HEK293 (cell line): ENCODE measurements at regions not wholly inside any gene's neighbourhood (a gene's known extent, or its start where the extent isn't known, plus 50 kb on each side); places are given as distances from the start of the nearest gene placed in this dataset.
A peak's percentile ranks its signal among the peaks of the same experiment; 100 is the strongest.
"Not testable (repeated sequence)": the region's sequence is repeated elsewhere in the genome, so short reads cannot be mapped to it uniquely, and the experiment has no call there.

Experiments used
- CTCF ChIA-PET: fragments of 350-600 bp; formaldehyde crosslinking; extraction: SDS; loops from one replicate; lab custom pipeline; 2021; ENCODE audit warnings: antibody characterized with exemption; lab: Yijun Ruan, JAX
- POLR2A ChIA-PET: fragments of 300-600 bp; formaldehyde crosslinking; extraction: SDS; loops from one replicate; lab custom pipeline; 2020; ENCODE audit warnings: antibody characterized with exemption, inconsistent platforms; lab: Yijun Ruan, JAX
- H3K27ac ChIP-seq: fragments of 200-500 bp; sonication (Bioruptor generic); 2 replicates; pipeline ENCODE4 v1.5.1; 2014; ENCODE audit warnings: low read depth, low read length, control low read depth, inconsistent platforms; ENCODE audit errors: extremely low read depth
- H3K36me3 ChIP-seq, 2 experiments: fragments of 200-500 bp in 1 of 2; sonication (Bioruptor generic) in 1 of 2; 1 replicate in 1 of 2; 2 replicates in 1 of 2; pipeline ENCODE4 v1.5.1; 2014 to 2017; ENCODE audit warnings: inconsistent platforms in 2 of 2, low read length in 2 of 2; ENCODE audit not compliant: control insufficient read depth in 2 of 2, insufficient read depth in 1 of 2
- H3K4me1 ChIP-seq: fragments of 200-500 bp; sonication (Bioruptor generic); 2 replicates; pipeline ENCODE4 v1.5.1; 2014; ENCODE audit warnings: mild to moderate bottlenecking, low read length, inconsistent platforms; ENCODE audit not compliant: control insufficient read depth, insufficient read depth
- H3K4me3 ChIP-seq: 2 replicates; pipeline ENCODE4 v1.5.1; 2011; ENCODE audit warnings: low read depth, mild to moderate bottlenecking, control low read depth, low read length, moderate library complexity
- H3K9me3 ChIP-seq: fragments of 200-500 bp; sonication (Bioruptor generic); 2 replicates; pipeline ENCODE4 v1.5.1; 2014; ENCODE audit warnings: low read depth, low read length, inconsistent platforms; ENCODE audit not compliant: control insufficient read depth, insufficient read depth
- INSM2 ChIP-seq: fragments of 450-650 bp; formaldehyde crosslinking; IDR thresholded peaks from 2 replicates; pipeline ENCODE4 v1.5.1; 2016; ENCODE audit warnings: missing biosample characterization, missing genetic modification characterization
- KLF8 ChIP-seq: fragments of 450-650 bp; formaldehyde crosslinking; IDR thresholded peaks from 2 replicates; pipeline ENCODE4 v1.5.1; 2016; ENCODE audit warnings: missing biosample characterization, missing genetic modification characterization
- ZFP41 ChIP-seq: fragments of 450-650 bp; formaldehyde crosslinking; IDR thresholded peaks from 2 replicates; pipeline ENCODE4 v1.5.1; 2016; ENCODE audit warnings: missing biosample characterization, missing genetic modification characterization, borderline replicate concordance
- ZFP69B ChIP-seq: fragments of 450-650 bp; formaldehyde crosslinking; IDR thresholded peaks from 2 replicates; pipeline ENCODE4 v1.5.1; 2016; ENCODE audit warnings: missing biosample characterization, missing genetic modification characterization
- ZNF140 ChIP-seq: fragments of 450-650 bp; formaldehyde crosslinking; IDR thresholded peaks from 2 replicates; pipeline ENCODE4 v1.5.1; 2016; ENCODE audit warnings: missing biosample characterization, missing genetic modification characterization
- ZNF155 ChIP-seq: fragments of 450-650 bp; formaldehyde crosslinking; IDR thresholded peaks from 2 replicates; pipeline ENCODE4 v1.5.1; 2016; ENCODE audit warnings: missing biosample characterization, missing genetic modification characterization
- ZNF239 ChIP-seq: fragments of 450-650 bp; formaldehyde crosslinking; IDR thresholded peaks from 2 replicates; pipeline ENCODE4 v1.5.1; 2016; ENCODE audit warnings: missing biosample characterization, missing genetic modification characterization
- ZNF280C ChIP-seq: fragments of 450-650 bp; formaldehyde crosslinking; IDR thresholded peaks from 2 replicates; pipeline ENCODE4 v1.5.1; 2016; ENCODE audit warnings: missing biosample characterization, missing genetic modification characterization
- ZNF311 ChIP-seq: fragments of 450-650 bp; formaldehyde crosslinking; IDR thresholded peaks from 2 replicates; pipeline ENCODE4 v1.5.1; 2017; ENCODE audit warnings: missing biosample characterization, missing genetic modification characterization, borderline replicate concordance
- ZNF391 ChIP-seq: fragments of 450-650 bp; formaldehyde crosslinking; IDR thresholded peaks from 2 replicates; pipeline ENCODE4 v1.5.1; 2016; ENCODE audit warnings: low read depth, missing biosample characterization, missing genetic modification characterization, borderline replicate concordance
- ZNF558 ChIP-seq: fragments of 450-650 bp; formaldehyde crosslinking; IDR thresholded peaks from 2 replicates; pipeline ENCODE4 v1.5.1; 2016; ENCODE audit warnings: missing biosample characterization, missing genetic modification characterization
- ZNF610 ChIP-seq: fragments of 450-650 bp; formaldehyde crosslinking; IDR thresholded peaks from 2 replicates; pipeline ENCODE4 v1.5.1; 2016; ENCODE audit warnings: missing biosample characterization, missing genetic modification characterization, borderline replicate concordance
- ZNF639 ChIP-seq: fragments of 450-650 bp; formaldehyde crosslinking; IDR thresholded peaks from 2 replicates; pipeline ENCODE4 v1.5.1; 2016; ENCODE audit warnings: missing biosample characterization, missing genetic modification characterization
- ZNF747 ChIP-seq: fragments of 450-650 bp; formaldehyde crosslinking; IDR thresholded peaks from 2 replicates; pipeline ENCODE4 v1.5.1; 2016; ENCODE audit warnings: missing biosample characterization, missing genetic modification characterization
- ZSCAN23 ChIP-seq: fragments of 450-650 bp; formaldehyde crosslinking; IDR thresholded peaks from 2 replicates; pipeline ENCODE4 v1.5.1; 2016; ENCODE audit warnings: missing biosample characterization, missing genetic modification characterization

GRCh38 chr1:224012807-224013434 is 101.0 kb upstream of the FBXO28 start (continued):
- peak; percentile 19; the same call in 1 of the 2 replicates for TF ChIP-seq ZNF280C (tag by site-specific recombination)
- TF ChIP-seq ZNF140 (tag by site-specific recombination) = peak; percentile 49; the same call in 1 of the 2 replicates
- 0 out of 2 replicates have a peak, but pooled peaks have one; percentile 74 for TF ChIP-seq ZNF311
- TF ChIP-seq ZNF610 = 0 out of 2 replicates have a peak, but pooled peaks have one; percentile 35
- peak; percentile 55; the same call in 1 of the 2 replicates for TF ChIP-seq ZFP69B (tag by site-specific recombination)
- TF ChIP-seq ZNF391 (tag by site-specific recombination) = peak; percentile 22; the same call in 1 of the 2 replicates
- TF ChIP-seq ZNF639 = peak; percentile 77; the same call in 1 of the 2 replicates
- TF ChIP-seq KLF8 (tag by site-specific recombination) = 0 out of 2 replicates have a peak, but pooled peaks have one; percentile 27
- peak; percentile 49; the same call in 1 of the 2 replicates for TF ChIP-seq ZNF239 (tag by site-specific recombination)
- 0 out of 2 replicates have a peak, but pooled peaks have one; percentile 48 for TF ChIP-seq ZSCAN23 (tag by site-specific recombination)
- 0 out of 2 replicates have a peak, but pooled peaks have one; percentile 17 for TF ChIP-seq ZFP41 (tag by site-specific recombination)
- TF ChIP-seq ZNF747 (tag by site-specific recombination) = peak; percentile 34; the same call in 1 of the 2 replicates
- 0 out of 2 replicates have a peak, but pooled peaks have one; percentile 13 for TF ChIP-seq ZNF558
- peak; percentile 63; the same call in 1 of the 2 replicates for TF ChIP-seq ZNF155 (tag by site-specific recombination)
- peak; percentile 65 for TF ChIP-seq INSM2 (tag by site-specific recombination)
- TF ChIP-seq, all 188 proteins: peak for 33; not testable (repeated sequence) for 155

- CTCF ChIA-PET, H3K4me1 ChIP-seq, H3K9me3 ChIP-seq, H3K36me3 ChIP-seq, POLR2A ChIA-PET, H3K4me3 ChIP-seq, H3K27ac ChIP-seq: not testable (repeated sequence)
These were observed 101.7 kb upstream of the FBXO28 start for GRCh38 chr1:224012162-224012561.

- H3K36me3 ChIP-seq, CTCF ChIA-PET, H3K4me1 ChIP-seq, H3K27ac ChIP-seq, H3K9me3 ChIP-seq, POLR2A ChIA-PET, H3K4me3 ChIP-seq: not testable (repeated sequence)
These were observed 102.2 kb upstream of the FBXO28 start for GRCh38 chr1:224011751-224012150.
